Body of pancreas (tissue), 4 donors: ENCODE measurements at regions not wholly inside any gene's neighbourhood (a gene's known extent, or its start where the extent isn't known, plus 50 kb on each side); places are given as distances from the start of the nearest gene placed in this dataset.

Experiments
- CTCF ChIP-seq, 7 experiments: fragments of 450-650 bp in 4 of 7; fragments of 200-600 bp in 3 of 7; sonication (generic) in 3 of 7; IDR thresholded peaks; one replicate each; pipeline ENCODE4 v1.5.1; 2016 to 2019; ENCODE audit warnings: antibody characterized with exemption in 7 of 7
- POLR2A ChIP-seq, 3 donors: fragments of 450-650 bp; IDR thresholded peaks; one replicate each; pipeline ENCODE4 v1.6.1; 2016; ENCODE audit warnings: antibody characterized with exemption in 3 of 3, mild to moderate bottlenecking in 2 of 3

DNA sequence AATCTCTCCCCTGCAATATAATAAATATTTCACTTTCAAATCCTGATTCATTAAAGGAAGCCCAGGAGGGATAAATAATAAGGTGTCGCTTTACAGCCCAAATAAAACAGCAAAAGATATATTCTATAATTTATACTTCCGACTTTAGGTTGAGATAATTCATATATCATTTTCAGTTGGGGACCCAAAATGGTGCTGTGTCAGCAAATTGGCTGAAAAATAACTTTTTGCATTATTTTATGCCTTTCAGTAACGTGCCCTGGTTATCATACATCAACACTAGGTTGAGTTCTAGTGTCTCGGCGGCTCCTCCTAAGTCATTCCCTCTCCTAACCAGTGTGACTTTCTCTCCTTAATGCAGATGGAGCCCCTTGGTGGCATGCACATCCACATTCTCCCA lies 278.2 kb downstream of the NXPE2 start:
- TF ChIP-seq CTCF (IDR thresholded peaks at IDR 0.05) = no peak
- no peak for TF ChIP-seq POLR2A (IDR thresholded peaks at IDR 0.05)
